HT1080 (cell line): ENCODE measurements at regions not wholly inside any gene's neighbourhood (a gene's known extent, or its start where the extent isn't known, plus 50 kb on each side); places are given as distances from the start of the nearest gene placed in this dataset.
"Not testable (repeated sequence)": the region's sequence is repeated elsewhere in the genome, so short reads cannot be mapped to it uniquely, and the experiment has no call there.

Experiments
- DNase-seq: peaks from one replicate; pipeline ENCODE4 v3.0.0-alpha.2; 2015; ENCODE audit warnings: low read depth

GRCh38 chr2:2727876-2728511 lies 396.9 kb upstream of the MYT1L start:
- DNase-seq, result no peak

GRCh38 chr2:2726163-2726562 lies 395.1 kb upstream of the MYT1L start:
- DNase-seq, result no peak

- no peak for DNase-seq
Measured at GRCh38 chr2:2723064-2723463, 392.0 kb upstream of the MYT1L start.

GRCh38 chr2:2721296-2721835 lies 390.3 kb upstream of the MYT1L start:
- DNase-seq, result no peak

GRCh38 chr2:2720806-2721205 lies 389.7 kb upstream of the MYT1L start:
- DNase-seq, result not testable (repeated sequence)

- DNase-seq, result no peak
Measured at GRCh38 chr2:2720351-2720750, 389.3 kb upstream of the MYT1L start.

GRCh38 chr2:2719781-2720180 lies 388.7 kb upstream of the MYT1L start:
- DNase-seq, result no peak

GRCh38 chr2:2719015-2719414 lies 387.9 kb upstream of the MYT1L start:
- DNase-seq, result no peak

GRCh38 chr2:2717406-2717805 lies 386.3 kb upstream of the MYT1L start:
- no peak for DNase-seq

- no peak for DNase-seq
Measured at GRCh38 chr2:2716771-2717170, 385.7 kb upstream of the MYT1L start.

GRCh38 chr2:2715036-2715818 lies 384.2 kb upstream of the MYT1L start:
- no peak for DNase-seq

GRCh38 chr2:2714408-2714807 lies 383.3 kb upstream of the MYT1L start:
- no peak for DNase-seq

GRCh38 chr2:2709431-2709770 lies 378.3 kb upstream of the MYT1L start:
- DNase-seq, result no peak

GRCh38 chr2:2708575-2709430 lies 377.7 kb upstream of the MYT1L start:
- no peak for DNase-seq

GRCh38 chr2:2707206-2707991 lies 376.3 kb upstream of the MYT1L start:
- DNase-seq, result no peak

- no peak for DNase-seq
Measured at GRCh38 chr2:2706306-2706705, 375.2 kb upstream of the MYT1L start.

- DNase-seq, result no peak
Measured at GRCh38 chr2:2705871-2706270, 374.8 kb upstream of the MYT1L start.

GRCh38 chr2:2704428-2705090 lies 373.5 kb upstream of the MYT1L start:
- no peak for DNase-seq

- no peak for DNase-seq
Measured at GRCh38 chr2:2703762-2704427, 372.8 kb upstream of the MYT1L start.

- DNase-seq, result no peak
Measured at GRCh38 chr2:2703172-2703571, 372.1 kb upstream of the MYT1L start.
